ENCODE measurements at regions not wholly inside any gene's neighbourhood (a gene's known extent, or its start where the extent isn't known, plus 50 kb on each side); places are given as distances from the start of the nearest gene placed in this dataset.

- H3K4me2 ChIP-seq (ENCODE audit: extremely low read depth, insufficient read depth, low read length), result no peak overlapping the region
- no peaks in the 10 kb centered on the region for H3K79me2 ChIP-seq (ENCODE audit: control insufficient read depth, insufficient read depth, low read length)
- no peak overlapping the region for H2AFZ ChIP-seq (ENCODE audit: low read length)
- DNase-seq (ENCODE audit: low read depth in 2 of 2), result no peak
- no peaks in the 10 kb centered on the region for H3K27me3 ChIP-seq (ENCODE audit: control insufficient read depth, insufficient read depth, low read length)
- no peak overlapping the region for H3K9ac ChIP-seq (ENCODE audit: insufficient read depth, low read length)
- no peaks in the 10 kb centered on the region for H3K4me1 ChIP-seq (ENCODE audit: control insufficient read depth, extremely low read depth, insufficient read depth, low read length)
- TF ChIP-seq EZH2 (IDR thresholded peaks at IDR 0.05; ENCODE audit: low read length, missing control alignments), result no peak
- TF ChIP-seq CTCF (conservative IDR thresholded peaks at IDR 0.05 in 1 of 2, IDR thresholded peaks at IDR 0.05 in 1 of 2; ENCODE audit: low read depth in 1 of 2, low read length in 2 of 2), result no peak
- no peaks in the 10 kb centered on the region for H3K9me3 ChIP-seq (ENCODE audit: control insufficient read depth, insufficient read depth, low read depth, low read length)
- H4K20me1 ChIP-seq (ENCODE audit: control insufficient read depth, extremely low read depth, insufficient read depth, low read length), result no peaks in the 10 kb centered on the region
- H3K4me3 ChIP-seq (replicated peaks in 1 of 4; ENCODE audit: control extremely low read depth in 1 of 4, insufficient read depth in 1 of 4, low read depth in 3 of 4, low read length in 4 of 4), result no peak overlapping the region
- no peak overlapping the region for H3K27ac ChIP-seq (ENCODE audit: insufficient read depth, low read length)
- H3K36me3 ChIP-seq (ENCODE audit: control insufficient read depth, insufficient read depth, low read length), result no peaks in the 10 kb centered on the region
Measured at GRCh38 chr5:18985171-18985758, 1002.7 kb downstream of the CDH18 start.

GRCh38 chr5:18987101-18987500, 1000.9 kb downstream of the CDH18 start:
- Histone ChIP-seq H3K9ac (ENCODE audit: insufficient read depth, low read length) (no peak overlapping the region), H3K79me2 (ENCODE audit: control insufficient read depth, insufficient read depth, low read length) (no peaks in the 10 kb centered on the region), H2AFZ (ENCODE audit: low read length) (no peak overlapping the region), H4K20me1 (ENCODE audit: control insufficient read depth, extremely low read depth, insufficient read depth, low read length) (no peaks in the 10 kb centered on the region), H3K4me2 (ENCODE audit: extremely low read depth, insufficient read depth, low read length) (no peak overlapping the region), H3K27ac (ENCODE audit: insufficient read depth, low read length) (no peak overlapping the region), H3K36me3 (ENCODE audit: control insufficient read depth, insufficient read depth, low read length) (no peaks in the 10 kb centered on the region), H3K27me3 (ENCODE audit: control insufficient read depth, insufficient read depth, low read length) (no peaks in the 10 kb centered on the region), H3K4me3 (replicated peaks in 1 of 4; ENCODE audit: control extremely low read depth in 1 of 4, insufficient read depth in 1 of 4, low read depth in 3 of 4, low read length in 4 of 4) (no peak overlapping the region), H3K4me1 (ENCODE audit: control insufficient read depth, extremely low read depth, insufficient read depth, low read length) (no peaks in the 10 kb centered on the region), H3K9me3 (ENCODE audit: control insufficient read depth, insufficient read depth, low read depth, low read length) (no peaks in the 10 kb centered on the region)
- no peak for DNase-seq (ENCODE audit: low read depth in 2 of 2)
- TF ChIP-seq EZH2 (IDR thresholded peaks at IDR 0.05; ENCODE audit: low read length, missing control alignments) (no peak), CTCF (conservative IDR thresholded peaks at IDR 0.05 in 1 of 2, IDR thresholded peaks at IDR 0.05 in 1 of 2; ENCODE audit: low read depth in 1 of 2, low read length in 2 of 2) (no peak)

- Histone ChIP-seq H3K36me3 (ENCODE audit: control insufficient read depth, insufficient read depth, low read length) (no peaks in the 10 kb centered on the region), H3K9me3 (ENCODE audit: control insufficient read depth, insufficient read depth, low read depth, low read length) (no peaks in the 10 kb centered on the region), H3K27ac (ENCODE audit: insufficient read depth, low read length) (no peak overlapping the region), H3K9ac (ENCODE audit: insufficient read depth, low read length) (no peak overlapping the region), H3K4me2 (ENCODE audit: extremely low read depth, insufficient read depth, low read length) (no peak overlapping the region), H3K4me1 (ENCODE audit: control insufficient read depth, extremely low read depth, insufficient read depth, low read length) (no peaks in the 10 kb centered on the region), H4K20me1 (ENCODE audit: control insufficient read depth, extremely low read depth, insufficient read depth, low read length) (no peaks in the 10 kb centered on the region), H2AFZ (ENCODE audit: low read length) (no peak overlapping the region), H3K79me2 (ENCODE audit: control insufficient read depth, insufficient read depth, low read length) (no peaks in the 10 kb centered on the region), H3K27me3 (ENCODE audit: control insufficient read depth, insufficient read depth, low read length) (no peaks in the 10 kb centered on the region), H3K4me3 (replicated peaks in 1 of 4; ENCODE audit: control extremely low read depth in 1 of 4, insufficient read depth in 1 of 4, low read depth in 3 of 4, low read length in 4 of 4) (no peak overlapping the region)
- DNase-seq (ENCODE audit: low read depth in 2 of 2), result no peak
- TF ChIP-seq EZH2 (IDR thresholded peaks at IDR 0.05; ENCODE audit: low read length, missing control alignments) (no peak), CTCF (conservative IDR thresholded peaks at IDR 0.05 in 1 of 2, IDR thresholded peaks at IDR 0.05 in 1 of 2; ENCODE audit: low read depth in 1 of 2, low read length in 2 of 2) (no peak)
Measured at GRCh38 chr5:18990852-18991251, 997.1 kb downstream of the CDH18 start.
